SH-SY5Y (cell line): ENCODE measurements at regions not wholly inside any gene's neighbourhood (a gene's known extent, or its start where the extent isn't known, plus 50 kb on each side); places are given as distances from the start of the nearest gene placed in this dataset.

Experiments
- GATA2 ChIP-seq: IDR thresholded peaks from 2 replicates; pipeline ENCODE4 v1.6.1; 2011; ENCODE audit warnings: mild to moderate bottlenecking, low read depth, low read length
- GATA3 ChIP-seq: IDR thresholded peaks from 2 replicates; pipeline ENCODE4 v1.6.1; 2011; ENCODE audit warnings: low read depth, mild to moderate bottlenecking, low read length, moderate library complexity

- TF ChIP-seq GATA3: no peak
- no peak for TF ChIP-seq GATA2
Observed at GRCh38 chr9:82558346-82558745, 504.6 kb downstream of the RASEF start.
